Activated gamma-delta T cell treated with anti-CD3 and anti-CD28 coated beads, Interleukin-2, amount 50 U/mL, for 16 hours (primary cell): ENCODE measurements at regions not wholly inside any gene's neighbourhood (a gene's known extent, or its start where the extent isn't known, plus 50 kb on each side); places are given as distances from the start of the nearest gene placed in this dataset.

Experiments used
- DNase-seq: peaks from one replicate; pipeline ENCODE4 v3.0.0-alpha.2; 2020; ENCODE audit warnings: low read depth

GRCh38 chr2:6353669-6354068, 512.0 kb downstream of the CMPK2 start:
- no peak for DNase-seq

- DNase-seq: no peak
These were observed 511.2 kb downstream of the CMPK2 start for GRCh38 chr2:6354546-6354945.

- DNase-seq: no peak
These were observed 509.6 kb downstream of the CMPK2 start for GRCh38 chr2:6355886-6356761.

GRCh38 chr2:6358546-6358945, 507.2 kb downstream of the CMPK2 start:
- DNase-seq: no peak

- DNase-seq: no peak
These were observed 506.7 kb downstream of the CMPK2 start for GRCh38 chr2:6358985-6359384.

- no peak for DNase-seq
These were observed 505.7 kb downstream of the CMPK2 start for GRCh38 chr2:6359964-6360363.

GRCh38 chr2:6362671-6363450, 502.8 kb downstream of the CMPK2 start:
- DNase-seq: no peak

GRCh38 chr2:6368281-6368680, 497.4 kb downstream of the CMPK2 start:
- no peak for DNase-seq

- DNase-seq: no peak
These were observed 496.4 kb downstream of the CMPK2 start for GRCh38 chr2:6369266-6369665.

GRCh38 chr2:6370753-6371551, 494.8 kb downstream of the CMPK2 start:
- DNase-seq: no peak

- DNase-seq: no peak
These were observed 493.3 kb downstream of the CMPK2 start for GRCh38 chr2:6372317-6372901.

- no peak for DNase-seq
These were observed 484.4 kb downstream of the CMPK2 start for GRCh38 chr2:6381326-6381725.

GRCh38 chr2:6384341-6384740, 481.4 kb downstream of the CMPK2 start:
- no peak for DNase-seq

- no peak for DNase-seq
These were observed 473.4 kb downstream of the CMPK2 start for GRCh38 chr2:6392354-6392753.

- DNase-seq: no peak
These were observed 472.7 kb downstream of the CMPK2 start for GRCh38 chr2:6392966-6393365.

GRCh38 chr2:6393819-6394218, 471.9 kb downstream of the CMPK2 start:
- DNase-seq: no peak

GRCh38 chr2:6394276-6394675, 471.4 kb downstream of the CMPK2 start:
- DNase-seq: no peak

GRCh38 chr2:6398421-6398820, 467.3 kb downstream of the CMPK2 start:
- DNase-seq: no peak

GRCh38 chr2:6401301-6401700, 464.4 kb downstream of the CMPK2 start:
- DNase-seq: no peak

GRCh38 chr2:6408057-6408456, 457.6 kb downstream of the CMPK2 start:
- no peak for DNase-seq

GRCh38 chr2:6410313-6410712, 455.4 kb downstream of the CMPK2 start:
- DNase-seq: no peak

GRCh38 chr2:6412533-6413091, 453.1 kb downstream of the CMPK2 start:
- no peak for DNase-seq
